Mesothelial cell of epicardium (in vitro differentiated cells): ENCODE measurements at regions not wholly inside any gene's neighbourhood (a gene's known extent, or its start where the extent isn't known, plus 50 kb on each side); places are given as distances from the start of the nearest gene placed in this dataset.

Source experiments
- DNase-seq, 2 experiments: peaks; one replicate each; pipeline ENCODE4 v3.0.0; 2021; ENCODE audit warnings: low spot score in 2 of 2; ENCODE audit not compliant: unreplicated experiment in 2 of 2
- H3K27ac Mint-ChIP-seq: 2 replicates; pipeline ENCODE4 v1.8.0; 2021; ENCODE audit warnings: mixed read lengths
- H3K27me3 Mint-ChIP-seq: 2 replicates; pipeline ENCODE4 v1.8.0; 2021; ENCODE audit warnings: low read depth, mixed read lengths
- H3K36me3 Mint-ChIP-seq: 2 replicates; pipeline ENCODE4 v1.8.0; 2021; ENCODE audit warnings: mixed read lengths
- H3K4me1 Mint-ChIP-seq: 2 replicates; pipeline ENCODE4 v1.8.0; 2021; ENCODE audit warnings: mixed read lengths
- H3K4me3 Mint-ChIP-seq: 2 replicates; pipeline ENCODE4 v1.8.0; 2021; ENCODE audit warnings: mild to moderate bottlenecking, moderate library complexity, mixed read lengths
- H3K9me3 Mint-ChIP-seq: 2 replicates; pipeline ENCODE4 v1.8.0; 2021; ENCODE audit warnings: mixed read lengths
- TF ChIP-seq, protein P1 (sequence below): fragments of 200-600 bp; sonication (generic); IDR thresholded peaks from one replicate; pipeline ENCODE4 v1.5.0; 2021; ENCODE audit warnings: antibody characterized with exemption; ENCODE audit not compliant: unreplicated experiment

DNA sequence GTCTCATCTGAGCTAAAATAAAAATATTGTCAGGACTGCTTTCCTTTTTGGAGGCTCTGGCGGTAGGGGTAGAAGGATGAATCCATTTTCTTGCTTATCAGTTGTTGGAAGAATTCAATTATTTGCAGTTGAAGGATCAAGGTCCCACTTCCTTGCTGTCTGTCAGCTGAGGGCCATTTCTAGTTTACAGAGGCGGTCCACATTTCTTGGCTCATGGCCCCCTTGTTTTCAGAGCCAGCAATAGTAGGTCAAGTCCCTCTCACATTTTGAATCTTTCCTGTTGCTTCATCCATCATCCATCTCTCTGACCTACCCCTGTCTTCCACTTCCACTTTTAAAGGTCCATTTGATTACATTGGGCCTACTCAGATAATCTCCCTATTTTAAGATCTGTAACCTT is 1099.3 kb upstream of the DIAPH2 start:
- Mint-ChIP-seq H3K36me3 (no peaks in the 10 kb centered on the region), H3K9me3 (no peaks in the 10 kb centered on the region), H3K27ac (no peak overlapping the region), H3K4me3 (no peak overlapping the region), H3K27me3 (no peaks in the 10 kb centered on the region), H3K4me1 (no peaks in the 10 kb centered on the region)
- DNase-seq: no peak
- TF ChIP-seq, protein P1, sequence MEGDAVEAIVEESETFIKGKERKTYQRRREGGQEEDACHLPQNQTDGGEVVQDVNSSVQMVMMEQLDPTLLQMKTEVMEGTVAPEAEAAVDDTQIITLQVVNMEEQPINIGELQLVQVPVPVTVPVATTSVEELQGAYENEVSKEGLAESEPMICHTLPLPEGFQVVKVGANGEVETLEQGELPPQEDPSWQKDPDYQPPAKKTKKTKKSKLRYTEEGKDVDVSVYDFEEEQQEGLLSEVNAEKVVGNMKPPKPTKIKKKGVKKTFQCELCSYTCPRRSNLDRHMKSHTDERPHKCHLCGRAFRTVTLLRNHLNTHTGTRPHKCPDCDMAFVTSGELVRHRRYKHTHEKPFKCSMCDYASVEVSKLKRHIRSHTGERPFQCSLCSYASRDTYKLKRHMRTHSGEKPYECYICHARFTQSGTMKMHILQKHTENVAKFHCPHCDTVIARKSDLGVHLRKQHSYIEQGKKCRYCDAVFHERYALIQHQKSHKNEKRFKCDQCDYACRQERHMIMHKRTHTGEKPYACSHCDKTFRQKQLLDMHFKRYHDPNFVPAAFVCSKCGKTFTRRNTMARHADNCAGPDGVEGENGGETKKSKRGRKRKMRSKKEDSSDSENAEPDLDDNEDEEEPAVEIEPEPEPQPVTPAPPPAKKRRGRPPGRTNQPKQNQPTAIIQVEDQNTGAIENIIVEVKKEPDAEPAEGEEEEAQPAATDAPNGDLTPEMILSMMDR: no peak

DNA sequence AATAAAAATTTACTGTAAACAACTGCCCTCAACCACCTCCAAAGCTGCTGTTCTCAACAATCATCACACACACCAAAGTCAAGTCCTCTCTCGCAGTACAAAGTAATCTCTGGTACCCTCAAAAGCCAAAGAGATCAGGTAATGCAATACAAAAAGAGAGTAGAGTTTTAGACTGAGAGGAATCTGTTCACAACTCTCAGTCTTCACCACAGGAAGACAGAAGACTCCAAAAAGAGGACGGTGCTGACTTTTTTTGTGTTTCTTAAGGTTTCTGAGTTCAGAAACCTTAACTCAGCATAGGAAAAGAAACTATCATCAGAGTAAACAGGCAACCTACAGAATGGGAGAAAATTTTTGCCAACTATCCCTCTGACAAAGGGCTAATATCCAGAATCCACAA is 1072.3 kb upstream of the DIAPH2 start:
- H3K36me3 Mint-ChIP-seq: no peaks in the 10 kb centered on the region
- no peaks in the 10 kb centered on the region for H3K27me3 Mint-ChIP-seq

DNA sequence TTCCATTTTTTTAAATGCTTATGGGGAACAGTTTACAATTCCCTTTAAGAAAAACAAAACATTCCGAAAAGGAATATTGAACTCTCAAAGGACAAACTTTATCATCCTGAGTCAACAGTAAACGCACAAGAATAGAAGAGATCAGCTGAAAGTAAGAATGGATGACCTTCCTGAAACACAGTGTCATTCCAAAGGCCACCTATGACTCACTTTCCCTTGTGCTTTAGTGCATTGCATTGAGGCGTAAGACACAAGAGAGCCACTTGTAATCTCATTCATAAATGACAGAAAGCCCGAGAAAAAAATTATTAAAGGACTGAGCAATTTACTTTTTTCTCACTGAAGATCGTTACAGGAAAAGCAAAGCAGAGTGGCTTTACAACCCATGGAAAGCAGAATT is 1062.4 kb upstream of the DIAPH2 start:
- DNase-seq: no peak
- H3K4me1 Mint-ChIP-seq: no peaks in the 10 kb centered on the region
- H3K4me3 Mint-ChIP-seq: no peak overlapping the region
- H3K27me3 Mint-ChIP-seq: no peaks in the 10 kb centered on the region
- H3K36me3 Mint-ChIP-seq: no peaks in the 10 kb centered on the region
- TF ChIP-seq, protein P1: no peak
- H3K9me3 Mint-ChIP-seq: peaks cover 46% of the 10 kb centered on the region
- no peak overlapping the region for H3K27ac Mint-ChIP-seq

More for the DNA sequence above, 1072.3 kb upstream of the DIAPH2 start:
- H3K4me3 Mint-ChIP-seq: no peak overlapping the region
- TF ChIP-seq, protein P1: no peak
- DNase-seq: no peak
- H3K9me3 Mint-ChIP-seq: peaks cover 38% of the 10 kb centered on the region
- no peaks in the 10 kb centered on the region for H3K4me1 Mint-ChIP-seq
- H3K27ac Mint-ChIP-seq: no peak overlapping the region

DNA sequence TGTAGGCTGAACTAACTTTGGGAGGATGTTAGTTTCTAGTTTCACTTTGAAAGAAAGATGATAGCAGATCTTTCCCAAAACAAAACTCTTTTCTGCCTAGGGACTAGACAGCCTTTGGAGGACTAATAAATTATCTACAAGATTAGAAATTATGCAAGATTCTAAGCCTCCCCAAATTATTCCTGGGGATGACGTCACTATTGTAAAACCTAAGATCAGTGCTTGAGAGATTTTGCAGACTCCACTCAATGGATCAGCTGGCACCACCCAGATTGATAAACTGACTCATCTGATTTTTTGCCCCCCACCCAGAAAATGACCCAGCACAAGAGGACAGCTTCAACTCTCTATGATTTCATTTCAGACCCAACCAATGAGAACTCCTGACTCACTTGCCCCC is 1057.9 kb upstream of the DIAPH2 start:
- H3K4me3 Mint-ChIP-seq: no peak overlapping the region
- H3K9me3 Mint-ChIP-seq: peaks cover 53% of the 10 kb centered on the region
- H3K4me1 Mint-ChIP-seq: no peaks in the 10 kb centered on the region
- TF ChIP-seq, protein P1: no peak
- no peak overlapping the region for H3K27ac Mint-ChIP-seq
- DNase-seq: no peak
- H3K36me3 Mint-ChIP-seq: peaks cover 2% of the 10 kb centered on the region
- H3K27me3 Mint-ChIP-seq: no peaks in the 10 kb centered on the region

DNA sequence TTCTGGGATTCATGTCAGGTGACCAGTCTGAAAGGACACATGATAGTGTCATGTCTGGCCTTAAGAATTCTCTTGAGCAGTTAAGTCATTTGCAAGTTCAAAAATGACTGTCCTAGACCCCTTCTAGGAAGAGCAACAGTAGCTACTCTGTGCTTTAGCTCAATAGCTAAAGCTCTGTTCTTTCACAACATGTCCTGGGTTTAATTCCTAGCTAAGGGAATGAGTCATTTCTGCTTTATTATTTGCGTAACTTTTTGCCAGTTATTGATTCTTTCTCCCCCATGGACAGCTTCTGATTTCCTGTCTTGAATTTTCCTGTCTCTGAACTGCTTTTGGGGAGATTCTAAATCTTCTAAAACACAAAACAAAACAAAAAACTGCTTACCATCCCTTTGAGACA is 1055.8 kb upstream of the DIAPH2 start:
- Mint-ChIP-seq H3K27me3 (no peaks in the 10 kb centered on the region), H3K4me1 (no peaks in the 10 kb centered on the region), H3K4me3 (no peak overlapping the region), H3K27ac (no peak overlapping the region), H3K36me3 (peaks cover 2% of the 10 kb centered on the region), H3K9me3 (peaks cover 53% of the 10 kb centered on the region)
- no peak for DNase-seq
- TF ChIP-seq, protein P1: no peak

DNA sequence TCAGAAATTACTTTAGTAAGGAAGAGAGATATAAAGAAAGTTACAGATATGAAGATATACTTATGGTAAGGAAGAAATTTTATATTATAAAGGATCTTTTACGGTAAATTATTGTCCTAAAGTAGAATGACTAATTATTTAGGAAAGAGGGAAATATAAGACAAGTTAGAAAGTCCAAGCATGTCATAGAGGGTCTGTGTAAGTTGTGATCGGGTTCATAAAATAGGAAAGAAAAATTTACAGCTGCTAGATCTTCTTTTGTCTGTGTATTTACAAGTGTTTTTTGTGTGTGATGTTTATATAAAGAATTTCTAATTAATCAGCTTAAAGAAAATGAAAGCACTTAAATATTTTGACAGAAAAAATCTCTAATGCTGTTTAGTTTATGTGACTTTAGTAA is 1054.9 kb upstream of the DIAPH2 start:
- H3K27me3 Mint-ChIP-seq: no peaks in the 10 kb centered on the region
- H3K27ac Mint-ChIP-seq: no peak overlapping the region
- no peak for DNase-seq
- H3K9me3 Mint-ChIP-seq: peaks cover 50% of the 10 kb centered on the region
- TF ChIP-seq, protein P1: no peak
- H3K4me1 Mint-ChIP-seq: no peaks in the 10 kb centered on the region
- H3K36me3 Mint-ChIP-seq: peaks cover 2% of the 10 kb centered on the region
- no peak overlapping the region for H3K4me3 Mint-ChIP-seq
